HG02623 (cell line): ENCODE measurements at regions not wholly inside any gene's neighbourhood (a gene's known extent, or its start where the extent isn't known, plus 50 kb on each side); places are given as distances from the start of the nearest gene placed in this dataset.
A peak's percentile ranks its signal among the peaks of the same experiment; 100 is the strongest.
"Not testable (repeated sequence)": the region's sequence is repeated elsewhere in the genome, so short reads cannot be mapped to it uniquely, and the experiment has no call there.

ENCODE experiments used
- ATAC-seq: cut with Tn5 transposase; IDR thresholded peaks from one replicate; pipeline ENCODE4 v1.9.1; 2021; ENCODE audit warnings: moderate library complexity; ENCODE audit not compliant: unreplicated experiment

DNA sequence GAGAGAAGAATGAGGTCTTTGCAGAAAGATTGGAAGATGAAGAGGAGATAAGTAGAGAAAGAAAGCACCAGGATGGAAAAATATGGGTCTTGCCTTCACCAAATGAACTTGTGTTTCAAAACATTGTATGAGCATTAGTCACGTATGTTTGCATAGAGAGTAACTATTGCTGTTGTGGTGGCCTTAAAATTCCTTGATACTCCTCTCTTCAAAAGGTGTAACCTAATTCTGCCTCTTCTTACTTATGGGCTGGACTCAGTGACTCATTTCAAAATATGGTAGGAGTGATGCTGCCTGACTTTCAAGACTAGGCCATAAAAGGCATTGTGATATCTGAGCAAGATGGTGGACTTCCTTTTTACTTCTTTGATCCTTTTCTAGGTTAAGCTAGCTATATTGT lies 228.7 kb upstream of the ZNF385D start:
- ATAC-seq, result no peak

DNA sequence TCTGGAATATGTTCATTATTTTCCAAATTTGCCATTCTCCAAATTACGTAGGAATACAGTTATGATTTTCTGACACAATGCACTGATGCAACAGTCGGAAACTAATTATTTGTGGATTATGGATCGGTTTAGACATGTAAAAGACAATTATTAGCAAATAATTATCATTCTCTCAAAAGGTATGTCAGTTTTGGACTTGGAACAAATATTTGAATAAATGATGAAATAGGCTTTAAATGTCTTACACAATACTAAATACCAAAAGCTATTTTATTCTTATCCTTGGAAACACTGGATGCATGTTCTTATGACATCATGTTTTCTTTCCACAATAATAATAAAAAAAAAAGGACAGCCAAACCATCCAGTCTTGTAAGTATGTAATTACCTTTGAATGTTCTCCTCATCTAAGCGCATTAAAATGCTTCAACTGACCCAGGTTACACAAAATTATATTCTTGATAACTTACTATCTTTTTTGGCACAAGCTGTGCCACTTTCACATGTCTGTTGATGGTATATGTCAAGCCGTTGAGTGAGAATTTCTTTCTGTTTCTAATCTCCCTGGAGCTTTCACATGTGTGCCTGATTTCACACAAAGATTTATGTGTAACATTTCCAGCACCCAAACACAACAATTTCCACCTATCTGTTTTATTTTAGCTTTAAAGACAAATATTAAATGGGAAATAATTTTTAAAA lies 238.5 kb upstream of the ZNF385D start:
- no peak for ATAC-seq

DNA sequence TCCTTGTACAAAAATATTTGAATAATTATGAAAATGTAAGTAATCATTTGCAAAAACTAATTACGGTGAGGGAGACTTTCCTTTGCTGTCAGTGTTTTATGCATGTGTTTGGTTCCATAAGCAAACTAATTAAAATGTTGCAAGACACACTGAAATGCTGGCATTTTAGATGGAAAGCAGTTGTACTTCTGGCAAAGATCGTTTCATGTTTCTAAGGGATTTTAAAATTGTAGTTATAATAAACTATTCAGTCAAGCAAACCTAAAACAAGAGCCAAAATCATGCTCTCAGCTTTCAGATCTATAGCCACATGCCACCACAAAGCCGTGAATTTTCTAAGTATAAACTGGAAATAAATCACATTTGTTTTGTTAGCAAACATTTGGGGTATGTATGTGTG lies 240.1 kb upstream of the ZNF385D start:
- no peak for ATAC-seq

DNA sequence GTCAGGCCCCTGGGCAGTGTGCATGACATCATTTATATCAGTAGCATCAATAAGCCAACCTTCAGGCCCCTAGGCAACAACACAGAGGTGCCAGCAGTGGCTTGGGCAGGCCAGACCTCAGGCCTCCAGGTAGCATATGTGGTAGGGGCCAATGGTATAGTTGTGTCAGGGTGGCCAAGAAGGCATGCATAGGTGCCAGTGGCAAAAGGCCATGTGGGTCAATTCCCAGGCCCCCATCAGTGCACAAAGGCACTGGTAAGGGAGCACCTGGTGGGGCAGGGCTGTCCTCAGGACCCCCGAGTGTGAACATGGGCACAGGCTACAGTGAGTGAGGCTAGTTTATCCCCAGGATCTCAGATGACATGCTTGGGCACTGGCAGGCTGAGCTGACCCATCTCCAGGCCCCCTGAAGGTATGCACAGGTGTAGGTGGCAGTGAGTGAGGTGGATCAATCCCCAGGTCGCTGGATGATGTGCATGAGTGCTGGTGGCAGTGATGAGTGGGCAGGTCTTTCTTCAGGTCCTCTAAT lies 244.1 kb upstream of the ZNF385D start:
- ATAC-seq, result no peak

DNA sequence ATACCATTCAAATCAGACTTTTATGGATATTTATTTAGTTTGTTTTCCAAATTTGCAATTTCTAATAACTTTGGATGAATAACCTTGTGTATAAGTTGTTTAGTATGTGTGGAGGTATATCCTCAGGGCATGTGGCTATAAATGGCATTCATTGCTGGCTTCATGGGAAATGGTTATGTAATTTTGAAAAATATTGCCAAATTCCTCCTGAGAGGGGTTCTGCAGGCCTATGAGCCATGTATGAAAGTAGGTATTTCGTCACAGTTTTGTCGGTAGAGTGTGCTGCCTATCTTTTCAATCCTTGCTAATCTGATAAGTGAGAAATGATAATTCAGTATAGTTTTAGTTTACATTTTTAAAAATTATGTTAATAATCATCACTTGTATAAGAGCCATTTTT lies 256.4 kb upstream of the ZNF385D start:
- no peak for ATAC-seq

DNA sequence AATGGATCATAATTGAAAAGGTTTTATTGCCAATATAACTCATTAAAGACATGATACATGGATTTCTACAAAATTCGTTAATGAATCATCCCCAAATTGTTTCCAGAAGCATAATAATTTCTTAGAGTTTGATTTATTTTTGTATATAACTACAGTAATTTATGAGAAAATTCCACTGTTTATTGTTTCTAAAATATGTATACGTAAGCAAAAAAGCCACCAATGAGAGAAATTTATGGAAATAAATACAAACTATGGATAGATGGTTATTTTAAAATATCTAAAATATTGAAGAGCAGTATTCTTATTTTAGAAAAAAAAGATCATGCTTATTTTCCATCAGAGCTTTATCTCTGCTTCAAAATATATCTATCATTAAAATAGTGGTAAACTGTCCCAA lies 260.0 kb upstream of the ZNF385D start:
- no peak for ATAC-seq

DNA sequence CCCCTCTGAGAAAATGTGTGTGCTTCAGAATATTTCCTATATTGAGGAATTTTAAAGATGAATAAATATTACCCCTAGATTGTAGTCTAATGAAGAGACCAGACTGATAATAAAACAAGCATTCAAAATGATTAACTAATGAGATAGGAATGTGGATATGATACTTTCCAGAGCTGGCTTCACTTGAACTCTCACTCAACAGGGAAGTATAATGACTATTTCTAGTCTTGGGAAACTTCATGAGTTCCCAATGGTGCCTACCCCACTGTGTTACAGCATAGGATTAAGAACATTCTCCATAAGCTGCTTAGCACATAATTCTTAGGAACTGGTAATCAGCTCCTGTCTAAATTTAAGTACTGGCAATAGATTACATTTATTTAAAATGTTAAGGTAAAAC lies 261.5 kb upstream of the ZNF385D start:
- no peak for ATAC-seq

DNA sequence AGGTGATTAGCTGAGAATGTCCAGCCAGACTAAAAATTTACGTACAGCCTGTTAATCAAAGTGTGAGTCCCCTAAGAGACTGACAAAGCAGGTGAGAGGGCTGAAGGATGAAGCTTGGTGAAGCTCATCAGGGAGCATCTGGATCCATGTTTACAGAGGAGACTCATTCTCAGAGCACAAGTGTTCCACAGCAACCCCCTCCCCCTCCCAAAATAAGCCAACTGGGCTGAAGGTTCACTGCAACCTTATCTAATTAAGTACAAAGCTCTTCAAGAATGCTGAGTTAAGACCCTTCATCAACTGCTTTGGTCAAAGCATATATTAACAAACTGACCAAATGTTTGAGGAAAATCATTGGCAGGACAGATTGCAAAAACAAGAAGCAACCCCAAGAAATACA lies 262.6 kb upstream of the ZNF385D start:
- ATAC-seq, result no peak

DNA sequence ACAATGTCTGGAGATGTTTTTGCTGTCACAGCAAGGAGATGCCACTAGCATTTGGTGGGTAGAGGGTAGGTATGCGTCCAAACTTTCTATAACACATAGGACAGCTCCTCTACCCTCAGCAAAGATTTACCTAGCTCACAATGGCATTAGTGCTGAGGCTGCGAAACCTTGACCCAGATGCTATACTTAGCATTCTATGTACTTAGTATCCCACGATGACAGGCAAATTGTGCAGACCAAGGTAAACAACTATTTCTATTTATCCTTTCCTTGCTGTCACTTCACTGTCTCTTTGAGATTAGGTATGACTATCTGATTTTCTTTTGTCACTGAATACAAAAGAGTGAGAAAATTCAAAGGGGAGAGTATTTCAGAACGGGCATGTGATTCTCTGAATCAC lies 265.2 kb upstream of the ZNF385D start:
- ATAC-seq, result no peak

DNA sequence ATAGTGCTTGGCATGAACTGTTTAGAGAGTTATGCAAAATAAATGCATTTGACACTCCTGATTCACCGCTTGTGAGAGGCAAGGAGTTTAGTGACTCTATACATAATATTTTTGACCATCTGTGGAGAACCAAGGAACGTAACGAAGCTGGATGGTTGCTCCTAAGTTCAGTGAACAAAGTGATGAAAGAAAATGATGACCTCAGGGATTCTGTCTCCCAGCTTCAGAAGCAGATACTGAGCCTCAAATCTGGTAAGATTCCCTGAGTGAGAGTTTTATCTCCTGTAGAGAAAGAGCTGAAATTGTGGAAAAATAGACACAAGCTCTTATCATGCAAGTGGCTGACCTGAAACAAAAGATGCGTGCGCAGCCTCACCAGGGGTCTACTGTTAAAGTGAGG lies 273.6 kb upstream of the ZNF385D start:
- not testable (repeated sequence) for ATAC-seq

DNA sequence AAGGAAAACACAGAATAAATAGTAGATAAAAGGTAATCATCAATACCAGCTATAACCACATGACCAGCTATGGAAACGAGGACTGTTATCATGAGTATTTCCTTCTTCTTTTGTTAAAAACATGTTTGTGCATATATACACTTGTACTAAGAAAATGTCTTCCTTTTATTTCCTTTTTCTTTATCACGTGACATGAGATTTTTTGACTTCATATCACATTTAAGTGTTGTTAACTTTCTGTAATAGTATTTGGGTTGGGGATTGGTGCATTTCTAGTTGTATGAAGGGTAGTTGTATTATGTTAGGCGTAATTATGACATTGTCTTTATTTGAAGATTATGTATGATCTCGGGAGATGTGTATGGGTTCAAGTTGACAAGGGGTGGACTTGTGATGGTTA lies 278.5 kb upstream of the ZNF385D start:
- no peak for ATAC-seq

DNA sequence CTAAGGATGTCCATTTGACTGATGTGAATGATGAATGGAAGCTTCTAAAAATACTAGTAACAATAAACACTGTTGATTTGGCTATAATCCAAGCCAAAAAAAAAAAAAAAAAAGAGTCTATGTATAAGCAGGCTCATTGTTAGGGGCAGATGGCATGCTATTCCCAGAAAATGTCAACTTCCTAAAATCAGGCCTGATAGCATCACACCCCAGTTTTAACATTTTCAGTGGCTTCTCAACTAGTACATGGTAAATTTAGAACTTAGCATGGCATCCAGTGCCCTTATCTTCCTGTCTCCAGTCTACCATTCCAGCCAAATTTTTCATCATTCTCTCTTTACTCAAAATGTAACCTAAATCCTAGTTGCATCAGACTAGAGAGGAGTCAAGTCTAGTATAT lies 288.2 kb upstream of the ZNF385D start:
- no peak for ATAC-seq

DNA sequence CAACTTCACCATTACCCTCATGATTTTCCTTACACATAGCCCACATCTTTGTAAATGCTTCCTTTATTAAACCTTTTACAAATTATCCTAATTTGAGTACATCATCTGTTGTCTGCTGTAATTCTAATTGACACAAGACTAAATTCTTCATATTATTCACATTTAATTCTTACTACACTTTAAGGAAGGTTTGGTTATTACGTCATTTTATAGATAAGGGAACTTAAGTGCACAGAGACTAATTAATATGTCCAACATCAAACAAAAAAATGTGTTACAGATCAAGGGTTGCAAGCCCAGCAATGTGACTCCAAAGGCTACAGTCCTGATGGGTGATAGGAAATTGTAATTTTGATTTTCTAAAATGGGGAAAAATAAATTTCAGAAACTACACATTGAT lies 289.1 kb upstream of the ZNF385D start:
- ATAC-seq, result no peak

DNA sequence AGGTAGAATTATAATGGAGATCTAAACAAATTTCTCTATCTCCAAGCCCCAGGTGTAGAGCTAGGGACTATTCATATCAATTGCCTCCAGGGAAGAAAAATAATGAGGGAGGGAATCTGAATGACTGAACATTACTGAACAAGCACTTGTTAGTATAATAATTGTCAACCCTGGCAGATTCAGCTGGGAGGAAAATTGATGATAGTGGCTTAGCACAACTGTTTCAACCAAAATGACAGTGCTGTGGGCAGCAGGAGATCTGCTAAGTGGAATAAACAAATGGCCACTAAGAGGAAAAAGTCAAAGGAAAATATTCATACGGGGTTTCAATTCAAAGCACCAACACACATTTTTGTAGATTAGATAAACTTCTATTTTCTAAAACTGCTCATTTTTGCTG lies 294.9 kb upstream of the ZNF385D start:
- no peak for ATAC-seq

DNA sequence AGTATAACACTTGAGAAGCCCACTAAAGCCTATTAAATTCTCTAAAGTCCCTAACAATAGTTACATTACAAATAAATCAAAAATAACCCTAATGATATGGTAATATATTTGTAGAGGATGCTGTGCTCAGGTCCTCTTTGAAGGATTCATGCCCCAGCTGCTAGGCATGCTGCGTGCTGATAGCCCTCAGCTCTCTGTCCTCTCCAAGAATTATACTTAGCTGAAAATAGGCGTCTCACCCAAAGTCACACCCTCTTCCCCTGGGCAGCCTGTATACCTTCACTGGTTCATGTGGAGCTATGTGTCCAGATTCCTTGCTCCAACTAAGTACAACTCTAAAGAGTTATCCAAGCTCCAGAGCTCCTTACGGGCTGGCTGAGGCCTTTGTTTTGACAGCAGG lies 312.5 kb upstream of the ZNF385D start:
- ATAC-seq, result no peak

DNA sequence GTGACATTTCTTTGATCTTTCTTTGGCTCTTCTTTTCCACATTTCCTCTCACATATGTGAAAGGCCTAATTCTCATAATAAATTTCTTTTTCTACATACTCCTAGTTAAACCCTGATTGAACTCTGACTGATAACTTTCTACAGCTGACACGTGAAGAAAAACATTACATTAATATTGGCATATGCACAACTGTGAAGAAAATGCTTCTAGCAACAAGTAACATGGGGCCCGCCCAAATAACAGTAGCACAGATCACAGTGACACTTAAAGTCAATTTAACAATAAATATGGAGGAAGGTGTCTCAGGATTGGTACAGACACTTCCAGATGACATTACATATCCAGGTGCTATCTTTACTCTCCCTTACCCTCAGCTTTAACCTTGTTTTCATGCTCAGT lies 317.6 kb upstream of the ZNF385D start:
- no peak for ATAC-seq

DNA sequence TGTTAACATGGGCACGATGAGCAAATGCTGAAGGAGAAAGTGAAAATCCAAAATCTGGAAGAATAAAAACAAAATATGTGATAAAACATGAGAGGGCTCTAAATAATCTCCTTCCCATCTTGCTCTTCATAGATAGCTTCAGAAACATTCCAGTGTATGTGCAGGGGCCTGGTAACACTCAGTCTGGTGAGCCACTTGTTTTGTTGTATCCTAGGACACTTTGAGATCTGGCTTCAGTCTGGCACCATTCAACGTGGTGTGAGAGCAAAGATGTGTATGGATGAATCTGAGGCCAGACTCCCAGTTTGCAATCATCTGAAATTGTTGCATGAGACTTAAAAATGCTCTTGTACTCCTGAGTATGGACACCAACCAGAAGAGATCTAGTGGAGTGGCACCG lies 337.2 kb upstream of the ZNF385D start:
- ATAC-seq, result no peak

DNA sequence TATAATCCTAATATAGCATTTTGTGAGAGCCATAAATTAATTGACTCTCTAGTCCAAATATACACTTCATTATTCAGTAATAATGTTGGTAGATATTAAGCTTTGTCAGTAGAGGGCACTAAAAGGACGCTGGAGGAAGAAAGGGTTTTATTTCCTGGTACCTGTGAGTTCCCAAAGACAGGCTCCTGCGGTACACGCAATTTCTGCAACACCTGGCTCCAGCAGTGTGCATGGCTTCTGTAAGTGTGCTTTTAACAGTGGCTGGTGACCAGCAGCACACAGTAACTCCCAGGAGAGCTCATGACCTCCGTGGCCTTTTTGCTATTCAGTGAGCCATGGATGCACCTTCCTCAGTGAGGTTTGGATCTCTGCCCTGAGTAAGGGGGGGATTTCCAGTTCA lies 338.3 kb upstream of the ZNF385D start:
- ATAC-seq, result peak; percentile 92

DNA sequence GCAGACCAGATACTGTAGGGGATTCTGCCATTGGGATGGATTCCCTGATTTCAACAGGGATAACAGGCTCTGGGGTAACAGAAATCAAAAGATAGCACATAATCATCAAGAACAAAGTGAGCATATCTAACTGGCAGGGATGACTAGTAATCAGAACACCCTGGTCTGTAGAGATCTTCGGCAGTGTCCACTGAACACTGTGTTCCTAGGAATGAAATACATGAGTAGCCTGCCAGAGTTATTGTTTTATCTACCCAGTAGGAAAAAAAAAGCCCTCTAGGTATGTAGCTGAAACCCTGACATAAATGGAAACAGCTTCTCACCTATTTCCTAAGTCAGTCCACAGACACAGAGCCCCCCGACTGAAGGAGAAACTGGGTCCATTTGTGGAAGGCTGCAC lies 340.3 kb upstream of the ZNF385D start:
- ATAC-seq, result no peak

DNA sequence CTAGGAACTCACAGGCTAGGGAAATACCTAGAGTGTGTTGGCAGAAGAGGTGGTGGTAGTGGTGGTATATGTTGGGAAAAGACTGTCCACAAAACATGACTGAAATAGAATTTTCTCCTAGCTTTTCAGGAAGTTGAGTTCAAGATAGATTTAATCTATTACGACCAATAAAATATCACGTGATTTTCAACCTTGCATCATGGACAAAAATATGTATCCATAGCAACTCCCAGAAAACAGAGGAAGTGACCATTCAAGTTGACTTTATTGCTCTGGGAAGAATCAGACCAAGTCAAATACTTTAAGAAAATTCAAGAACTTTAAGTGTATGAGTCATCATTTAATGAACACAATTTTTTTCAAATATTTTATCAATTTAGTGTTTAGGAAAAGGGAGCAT lies 347.0 kb upstream of the ZNF385D start:
- no peak for ATAC-seq

DNA sequence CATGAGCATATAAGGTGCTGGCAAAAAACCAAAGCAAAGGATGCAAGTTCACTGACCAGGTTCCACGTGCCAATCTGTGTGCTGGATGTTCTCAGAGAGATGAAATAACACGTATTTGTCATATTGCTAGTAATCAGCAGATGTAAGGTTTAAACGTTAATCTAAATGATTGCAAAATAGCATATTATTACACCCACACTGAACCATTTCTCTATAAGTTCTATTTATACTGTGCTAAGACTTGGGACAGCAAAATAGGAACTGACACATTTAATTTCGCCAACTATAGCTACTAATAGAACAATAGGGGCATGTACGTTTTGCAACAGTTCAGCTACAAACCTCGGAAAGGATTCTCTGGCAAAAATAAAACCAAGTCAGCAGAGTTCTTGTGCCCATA lies 350.3 kb upstream of the ZNF385D start:
- ATAC-seq, result no peak

DNA sequence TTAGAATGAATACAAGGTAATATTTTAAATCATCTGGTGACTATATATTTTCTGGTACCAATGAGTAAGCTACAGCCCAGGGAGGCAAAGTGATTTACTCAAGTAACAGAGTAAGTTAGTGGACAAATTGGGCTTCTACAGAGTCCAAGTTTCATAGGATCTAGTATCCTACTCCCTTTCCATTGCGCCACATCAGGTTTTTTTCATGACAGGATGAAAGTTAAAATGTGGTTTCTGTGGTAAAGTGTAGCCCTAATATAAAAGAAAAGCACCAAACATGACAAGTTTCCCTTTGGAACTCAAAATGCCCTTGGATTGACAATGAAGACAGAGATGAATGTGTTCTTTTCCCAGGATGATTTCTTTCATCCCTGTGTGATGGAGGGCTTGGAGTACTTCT lies 350.8 kb upstream of the ZNF385D start:
- no peak for ATAC-seq

DNA sequence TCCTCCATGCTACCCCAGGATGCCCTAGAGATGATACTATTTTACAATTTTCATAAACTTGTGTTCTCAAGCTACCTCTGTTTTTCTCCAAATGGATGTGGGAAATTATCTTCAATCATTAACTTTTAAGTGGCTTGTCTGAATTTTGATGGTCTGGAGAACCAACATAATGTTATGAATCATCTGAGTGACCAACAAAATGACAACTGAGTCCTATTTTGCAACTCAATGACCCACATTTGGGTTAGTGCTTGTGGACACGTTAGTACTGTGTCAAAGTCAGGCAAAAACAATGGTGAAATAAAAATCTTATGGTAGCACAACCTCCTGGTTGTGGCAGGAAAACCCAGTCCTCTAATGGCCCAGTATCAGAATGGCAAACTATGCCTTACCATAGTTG lies 352.4 kb upstream of the ZNF385D start:
- no peak for ATAC-seq
